Fibroblast of villous mesenchyme (primary cell): ENCODE measurements at regions not wholly inside any gene's neighbourhood (a gene's known extent, or its start where the extent isn't known, plus 50 kb on each side); places are given as distances from the start of the nearest gene placed in this dataset.
A peak's percentile ranks its signal among the peaks of the same experiment; 100 is the strongest.

Source experiments
- DNase-seq: peaks from one replicate; pipeline ENCODE4 v3.0.0-alpha.2; 2010; ENCODE audit warnings: low read depth
- H3K4me3 ChIP-seq: 2 replicates; pipeline ENCODE4 v1.5.1; 2011; ENCODE audit warnings: low read depth, mild to moderate bottlenecking, low read length
- TF ChIP-seq, protein P1 (sequence below): IDR thresholded peaks from 2 replicates; pipeline ENCODE4 v1.5.1; 2012; ENCODE audit warnings: low read depth, mild to moderate bottlenecking, low read length; ENCODE audit not compliant: insufficient read depth

DNA sequence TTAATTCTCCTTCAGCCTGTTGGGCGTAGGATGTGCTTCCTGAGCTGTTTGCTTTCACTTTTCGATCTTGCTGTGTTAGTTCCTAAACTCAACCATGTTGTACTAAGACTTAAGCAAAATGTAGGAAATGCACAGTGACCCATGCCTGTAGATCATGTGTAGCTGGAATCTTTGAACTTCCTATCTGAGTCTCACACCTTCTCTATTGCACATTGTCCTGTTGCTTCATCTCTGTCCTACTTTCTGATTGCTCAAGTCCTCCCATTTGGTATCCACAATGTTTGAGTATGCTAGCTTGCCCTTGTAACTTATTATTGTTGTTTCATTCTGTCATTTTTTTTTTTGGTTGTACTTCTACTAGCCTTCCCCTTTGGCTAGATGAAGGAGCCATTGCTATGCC lies 239.6 kb downstream of the PPP1R2C start:
- peak; percentile 23 for DNase-seq
- TF ChIP-seq, protein P1, sequence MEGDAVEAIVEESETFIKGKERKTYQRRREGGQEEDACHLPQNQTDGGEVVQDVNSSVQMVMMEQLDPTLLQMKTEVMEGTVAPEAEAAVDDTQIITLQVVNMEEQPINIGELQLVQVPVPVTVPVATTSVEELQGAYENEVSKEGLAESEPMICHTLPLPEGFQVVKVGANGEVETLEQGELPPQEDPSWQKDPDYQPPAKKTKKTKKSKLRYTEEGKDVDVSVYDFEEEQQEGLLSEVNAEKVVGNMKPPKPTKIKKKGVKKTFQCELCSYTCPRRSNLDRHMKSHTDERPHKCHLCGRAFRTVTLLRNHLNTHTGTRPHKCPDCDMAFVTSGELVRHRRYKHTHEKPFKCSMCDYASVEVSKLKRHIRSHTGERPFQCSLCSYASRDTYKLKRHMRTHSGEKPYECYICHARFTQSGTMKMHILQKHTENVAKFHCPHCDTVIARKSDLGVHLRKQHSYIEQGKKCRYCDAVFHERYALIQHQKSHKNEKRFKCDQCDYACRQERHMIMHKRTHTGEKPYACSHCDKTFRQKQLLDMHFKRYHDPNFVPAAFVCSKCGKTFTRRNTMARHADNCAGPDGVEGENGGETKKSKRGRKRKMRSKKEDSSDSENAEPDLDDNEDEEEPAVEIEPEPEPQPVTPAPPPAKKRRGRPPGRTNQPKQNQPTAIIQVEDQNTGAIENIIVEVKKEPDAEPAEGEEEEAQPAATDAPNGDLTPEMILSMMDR, result no peak
- H3K4me3 ChIP-seq, result no peak overlapping the region

DNA sequence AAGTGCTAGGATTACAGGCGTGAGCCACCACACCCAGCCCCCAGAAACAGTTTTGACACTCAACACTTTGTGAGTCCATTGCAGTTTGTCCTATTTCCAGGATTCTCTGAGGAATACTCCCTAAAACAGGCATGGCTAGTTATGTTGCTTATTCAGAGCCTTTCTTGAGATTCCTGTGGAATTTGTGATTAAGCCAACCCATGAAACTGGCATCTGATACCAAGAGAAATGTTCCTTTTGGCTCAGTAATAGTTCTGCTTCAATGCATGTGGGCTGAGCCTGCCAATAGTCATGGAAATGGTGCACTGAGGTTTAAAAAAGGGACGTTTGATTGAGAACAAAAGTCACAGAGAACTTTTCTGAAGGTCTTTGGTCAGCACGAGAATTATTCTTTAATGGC lies 241.7 kb downstream of the PPP1R2C start:
- no peak for DNase-seq
- TF ChIP-seq, protein P1, result no peak
- no peak overlapping the region for H3K4me3 ChIP-seq

DNA sequence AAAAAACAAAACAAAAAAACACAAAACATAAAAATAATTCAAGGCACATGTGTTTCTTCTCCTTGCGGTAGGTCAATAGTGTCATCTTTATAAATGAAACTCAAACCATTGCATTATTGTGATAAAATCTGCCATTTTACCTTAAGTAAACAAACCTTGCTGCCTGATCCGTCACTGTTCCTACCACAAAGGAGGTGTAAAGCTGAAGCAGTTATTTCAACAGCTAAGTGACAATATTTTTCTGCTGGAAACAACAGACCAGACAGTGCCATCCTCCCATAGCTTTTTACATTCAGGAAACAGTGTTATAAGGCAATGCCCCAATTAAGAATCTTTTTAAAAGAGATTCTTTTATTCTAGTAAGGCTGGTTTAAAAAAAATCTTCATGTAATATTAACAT lies 242.7 kb downstream of the PPP1R2C start:
- H3K4me3 ChIP-seq, result no peak overlapping the region
- TF ChIP-seq, protein P1, result no peak
- DNase-seq, result no peak

DNA sequence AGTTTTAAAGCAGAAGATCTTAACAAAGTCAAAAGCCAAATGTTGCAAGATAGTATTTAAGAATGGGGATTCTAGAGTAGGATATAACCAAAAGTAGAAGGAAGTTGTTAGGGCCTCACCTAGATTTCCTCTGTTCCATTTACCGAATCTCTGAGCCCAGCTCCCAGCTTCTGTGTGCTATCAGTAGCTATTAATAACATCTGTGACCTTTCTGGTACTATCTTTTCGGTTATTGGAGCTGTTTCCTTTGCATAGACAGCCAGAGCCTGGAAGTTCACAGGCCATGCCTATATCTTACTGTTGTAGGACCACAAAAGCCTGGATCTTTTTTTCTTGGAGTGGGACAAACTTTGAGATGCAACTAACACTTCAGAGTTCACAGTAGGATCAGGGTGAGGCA lies 244.2 kb downstream of the PPP1R2C start:
- DNase-seq, result no peak
- no peak overlapping the region for H3K4me3 ChIP-seq
- TF ChIP-seq, protein P1, result no peak

DNA sequence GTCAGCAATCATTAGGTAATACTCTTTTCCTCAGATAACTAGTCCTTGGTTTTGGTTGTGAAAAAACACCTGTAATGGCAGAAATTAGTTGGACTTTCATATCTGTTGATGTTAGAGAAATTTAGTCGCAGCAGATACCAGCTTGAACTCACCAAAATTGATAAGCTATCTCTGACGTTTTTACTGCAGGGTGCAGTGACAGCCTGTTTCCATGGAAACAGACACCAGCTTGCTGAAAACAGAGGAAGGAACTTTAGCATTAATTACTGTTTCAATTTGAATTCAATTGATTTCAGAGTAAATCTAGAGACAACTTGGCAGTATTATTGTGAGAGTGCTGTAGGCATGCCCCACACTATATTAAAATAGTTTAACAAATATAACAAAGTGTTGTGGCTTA lies 246.5 kb downstream of the PPP1R2C start:
- no peak overlapping the region for H3K4me3 ChIP-seq
- DNase-seq, result no peak
- TF ChIP-seq, protein P1, result no peak

DNA sequence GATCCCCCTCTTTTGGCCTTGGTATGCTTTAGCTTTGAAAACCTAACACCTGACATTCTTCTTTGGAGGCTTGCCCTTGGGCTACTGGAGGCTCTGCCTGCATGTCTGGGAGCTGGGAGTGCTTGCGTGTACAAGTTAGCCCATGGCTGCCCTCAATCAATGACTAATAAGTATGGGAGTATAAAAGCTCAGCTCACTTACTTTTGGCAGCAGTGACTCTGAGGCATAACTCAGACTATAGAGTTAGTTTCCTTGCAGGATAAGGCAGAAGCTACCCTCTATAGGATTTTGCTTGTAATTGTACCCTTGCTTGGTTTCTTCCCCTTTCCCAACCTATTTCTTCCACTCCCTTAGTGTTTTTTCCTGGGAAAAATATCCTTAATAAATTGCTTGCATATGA lies 247.9 kb downstream of the PPP1R2C start:
- H3K4me3 ChIP-seq, result no peak overlapping the region
- TF ChIP-seq, protein P1, result no peak
- peak; percentile 38 for DNase-seq

DNA sequence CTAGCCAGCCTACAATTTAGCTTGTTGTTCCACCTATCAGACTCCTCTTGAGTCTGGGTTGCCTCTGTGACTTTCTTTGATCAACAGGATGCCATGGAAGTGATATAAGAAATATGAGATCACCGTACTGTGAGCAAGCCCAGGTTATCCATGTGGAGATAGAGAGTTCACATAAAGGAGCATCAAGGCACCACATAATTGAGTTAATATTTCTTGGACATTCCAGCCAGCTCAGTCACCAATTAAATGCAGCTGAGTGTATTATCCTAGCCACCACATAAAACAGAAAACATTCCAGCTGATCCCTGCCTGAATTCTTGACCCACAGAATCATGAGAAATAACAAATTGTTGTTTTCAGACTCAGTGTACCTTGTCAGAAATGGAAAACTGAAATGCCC lies 253.6 kb downstream of the PPP1R2C start:
- H3K4me3 ChIP-seq, result no peak overlapping the region
- peak; percentile 8 for DNase-seq
- TF ChIP-seq, protein P1, result no peak
